ENCODE measurements at regions not wholly inside any gene's neighbourhood (a gene's known extent, or its start where the extent isn't known, plus 50 kb on each side); places are given as distances from the start of the nearest gene placed in this dataset.
"Not testable (repeated sequence)": the region's sequence is repeated elsewhere in the genome, so short reads cannot be mapped to it uniquely, and the experiment has no call there.

DNA sequence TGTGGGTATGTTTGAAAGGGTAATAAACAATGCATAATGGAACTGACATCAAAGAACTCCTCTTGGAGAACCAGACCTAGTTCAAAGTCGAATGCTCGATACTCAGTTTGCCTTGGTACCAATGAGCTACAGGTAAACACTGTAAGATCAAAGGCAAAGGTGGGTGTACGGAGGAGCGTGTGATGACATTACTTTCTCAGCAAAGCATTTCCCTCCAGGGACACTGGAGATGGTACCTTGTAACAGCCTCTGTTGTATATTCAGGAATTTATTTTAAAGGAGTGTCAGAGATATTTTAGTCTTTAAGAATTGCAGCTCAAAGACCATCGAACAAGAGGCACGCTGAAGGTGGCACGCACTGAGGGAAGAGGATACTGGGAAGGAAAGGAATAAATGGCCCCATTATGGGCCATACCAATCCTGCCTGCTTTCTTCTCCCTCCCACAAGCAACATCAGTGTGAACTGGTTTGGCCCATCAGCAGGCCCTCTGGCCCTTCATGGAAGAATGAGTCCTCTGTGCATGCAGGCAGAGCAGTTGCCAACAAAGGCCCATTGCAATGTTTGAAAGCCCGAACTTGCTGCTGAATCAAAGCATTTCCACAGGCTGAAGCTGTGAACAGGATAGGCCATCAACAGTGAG, 410.2 kb downstream of the ACTL7B start:
- no peak overlapping the region for H3K27ac Mint-ChIP-seq
- H3K9me3 Mint-ChIP-seq: peaks cover 5% of the 10 kb centered on the region
- H3K27me3 Mint-ChIP-seq: peaks cover 4% of the 10 kb centered on the region
- no peaks in the 10 kb centered on the region for H3K36me3 Mint-ChIP-seq (ENCODE audit: low read depth)
- no peak overlapping the region for H3K4me3 Mint-ChIP-seq
- ATAC-seq (replicated peaks): no peak
- H3K4me1 Mint-ChIP-seq: no peaks in the 10 kb centered on the region

DNA sequence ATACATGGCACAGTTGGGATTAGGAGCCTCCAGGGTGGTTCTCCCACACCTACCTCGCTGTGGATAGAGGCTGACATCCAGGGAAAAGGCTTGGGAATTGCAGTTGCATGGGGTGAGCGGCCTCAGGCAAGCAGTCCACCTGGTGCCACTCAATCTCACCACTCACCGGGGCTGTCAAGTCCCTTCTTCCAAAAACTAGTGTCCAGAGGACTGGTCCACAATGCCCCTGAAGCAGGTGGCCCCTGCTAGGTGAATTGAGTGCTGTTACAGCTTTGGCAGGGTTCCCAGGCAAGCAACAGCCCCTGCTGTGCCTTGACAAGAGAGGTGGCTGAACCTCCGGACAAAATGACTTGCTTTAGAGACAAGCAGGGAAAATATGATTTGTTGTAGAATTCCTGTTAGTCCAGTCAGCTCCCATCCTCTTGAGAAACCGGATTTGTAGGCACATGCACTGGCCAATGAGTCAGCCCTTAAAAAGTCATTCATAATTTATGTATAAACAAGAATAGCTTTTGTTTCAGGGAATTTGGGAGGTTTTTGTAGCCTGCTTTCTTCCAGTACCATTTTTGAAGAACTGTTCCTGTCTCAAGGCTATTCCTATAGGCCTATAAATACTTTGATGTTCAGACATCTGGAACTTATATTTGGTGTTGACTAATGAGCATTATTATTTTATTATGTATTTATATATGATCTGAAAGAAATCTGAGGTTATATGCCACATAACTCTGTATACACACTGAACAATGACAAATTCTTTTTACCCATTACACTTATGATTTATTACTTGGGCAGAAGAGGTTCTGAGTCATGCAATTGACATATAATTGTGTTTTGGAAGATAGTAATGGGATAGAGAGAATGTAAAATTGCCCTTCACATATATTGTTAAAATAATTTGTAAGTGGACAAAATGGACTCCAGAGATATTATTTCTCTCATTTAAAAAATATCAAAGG, 411.1 kb downstream of the ACTL7B start:
- no peak for ATAC-seq (replicated peaks)
- Mint-ChIP-seq H3K9me3 (peaks cover 5% of the 10 kb centered on the region), H3K27ac (no peak overlapping the region)

DNA sequence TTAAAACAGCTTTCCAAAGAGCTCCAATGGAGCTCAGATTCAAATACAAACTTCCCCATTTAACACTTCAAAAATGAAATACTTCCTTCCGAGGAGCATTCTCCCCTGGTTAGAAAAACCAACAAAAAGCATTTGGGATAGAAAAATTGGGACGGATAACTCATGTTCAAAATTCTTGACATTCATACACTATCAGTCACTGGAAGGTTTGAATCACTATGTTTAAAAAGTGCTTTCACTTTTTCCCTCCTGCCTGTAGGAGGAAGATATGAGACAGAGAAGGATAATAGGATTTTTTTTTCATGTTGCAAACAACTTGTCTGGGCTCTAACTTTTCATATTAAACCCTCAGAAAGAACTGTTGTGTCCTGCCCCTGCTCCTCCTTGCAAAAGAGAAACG, 412.0 kb downstream of the ACTL7B start:
- Mint-ChIP-seq H3K4me3 (no peak overlapping the region), H3K27ac (no peak overlapping the region), H3K27me3 (peaks cover 4% of the 10 kb centered on the region), H3K9me3 (peaks cover 5% of the 10 kb centered on the region), H3K36me3 (ENCODE audit: low read depth) (no peaks in the 10 kb centered on the region), H3K4me1 (no peaks in the 10 kb centered on the region)
- no peak for ATAC-seq (replicated peaks)

More for the DNA sequence above, 411.1 kb downstream of the ACTL7B start:
- peaks cover 4% of the 10 kb centered on the region for H3K27me3 Mint-ChIP-seq
- no peak overlapping the region for H3K4me3 Mint-ChIP-seq
- no peaks in the 10 kb centered on the region for H3K4me1 Mint-ChIP-seq
- no peaks in the 10 kb centered on the region for H3K36me3 Mint-ChIP-seq (ENCODE audit: low read depth)

DNA sequence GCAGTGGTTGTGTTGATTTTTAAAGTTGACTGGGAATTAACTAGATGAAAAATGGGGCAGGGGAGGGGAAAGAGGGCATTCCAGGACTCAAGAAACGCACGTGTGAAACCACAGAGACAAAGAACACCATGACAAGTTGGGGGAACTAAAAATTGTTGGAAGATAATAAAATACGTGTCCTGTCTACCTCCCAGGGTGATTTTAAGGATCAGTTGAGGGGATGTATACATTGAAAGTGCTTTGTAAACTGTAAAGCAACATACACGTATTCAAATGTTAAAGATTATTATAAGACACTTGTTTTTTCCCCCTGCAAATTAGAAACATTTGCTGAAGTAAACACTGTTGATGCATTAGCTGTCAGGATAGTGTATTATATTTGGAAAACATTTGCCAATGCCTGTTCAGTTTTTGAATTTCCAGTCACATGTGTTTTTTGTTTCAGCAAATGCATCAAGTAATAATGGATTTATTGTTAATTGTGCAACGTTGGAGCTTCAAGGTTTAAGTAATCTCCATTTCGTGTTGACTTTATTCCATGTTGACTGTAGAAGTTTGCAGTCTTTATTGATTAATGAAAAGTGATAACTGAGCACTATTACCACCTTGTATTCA, 412.7 kb downstream of the ACTL7B start:
- ATAC-seq (replicated peaks): no peak
- Mint-ChIP-seq H3K4me1 (no peaks in the 10 kb centered on the region), H3K4me3 (no peak overlapping the region), H3K27me3 (peaks cover 4% of the 10 kb centered on the region), H3K9me3 (peaks cover 5% of the 10 kb centered on the region), H3K27ac (no peak overlapping the region), H3K36me3 (ENCODE audit: low read depth) (no peaks in the 10 kb centered on the region)

DNA sequence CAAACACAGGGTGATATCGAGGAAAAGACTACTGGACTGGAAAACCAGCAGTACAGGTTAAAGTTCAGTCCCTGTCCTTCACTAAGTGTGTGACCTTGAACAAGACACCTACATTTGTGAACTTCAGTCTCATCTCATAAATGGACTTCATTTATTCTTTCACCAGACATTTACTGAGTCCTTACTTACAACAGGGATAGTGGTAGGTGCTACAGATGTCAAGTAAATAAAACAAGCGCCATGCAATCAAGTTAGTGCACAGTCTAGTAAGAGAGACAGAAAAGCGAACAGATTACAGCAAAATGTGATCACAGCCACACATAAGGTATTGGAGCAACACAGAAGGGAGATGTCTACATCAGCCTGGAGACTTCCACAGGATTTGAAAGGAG, 413.2 kb downstream of the ACTL7B start:
- Mint-ChIP-seq H3K4me3 (no peak overlapping the region), H3K27ac (no peak overlapping the region), H3K9me3 (peaks cover 5% of the 10 kb centered on the region), H3K4me1 (no peaks in the 10 kb centered on the region), H3K27me3 (peaks cover 4% of the 10 kb centered on the region), H3K36me3 (ENCODE audit: low read depth) (no peaks in the 10 kb centered on the region)
- ATAC-seq (replicated peaks): no peak

DNA sequence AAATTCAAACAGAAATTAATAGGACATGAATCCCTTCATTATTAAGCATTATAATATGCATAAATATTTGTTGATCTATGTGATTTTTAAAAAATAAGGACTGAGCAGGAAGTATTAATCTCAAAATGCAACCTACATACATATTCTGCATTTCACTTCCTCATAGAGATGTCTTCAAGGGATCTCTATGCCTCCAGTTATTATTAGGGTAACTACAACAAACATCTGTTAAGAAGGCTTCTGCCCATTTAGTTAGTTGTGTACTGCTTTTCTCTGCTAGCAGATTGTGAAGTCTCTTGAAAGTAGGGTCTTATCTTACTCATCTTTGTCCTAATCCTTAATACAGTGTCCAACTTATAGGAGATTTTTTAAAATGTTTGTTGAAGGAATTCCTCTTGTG, 414.1 kb downstream of the ACTL7B start:
- no peaks in the 10 kb centered on the region for H3K4me1 Mint-ChIP-seq
- H3K36me3 Mint-ChIP-seq (ENCODE audit: low read depth): no peaks in the 10 kb centered on the region
- ATAC-seq (replicated peaks): no peak
- no peak overlapping the region for H3K27ac Mint-ChIP-seq
- H3K9me3 Mint-ChIP-seq: peaks cover 5% of the 10 kb centered on the region
- no peak overlapping the region for H3K4me3 Mint-ChIP-seq
- H3K27me3 Mint-ChIP-seq: peaks cover 4% of the 10 kb centered on the region

DNA sequence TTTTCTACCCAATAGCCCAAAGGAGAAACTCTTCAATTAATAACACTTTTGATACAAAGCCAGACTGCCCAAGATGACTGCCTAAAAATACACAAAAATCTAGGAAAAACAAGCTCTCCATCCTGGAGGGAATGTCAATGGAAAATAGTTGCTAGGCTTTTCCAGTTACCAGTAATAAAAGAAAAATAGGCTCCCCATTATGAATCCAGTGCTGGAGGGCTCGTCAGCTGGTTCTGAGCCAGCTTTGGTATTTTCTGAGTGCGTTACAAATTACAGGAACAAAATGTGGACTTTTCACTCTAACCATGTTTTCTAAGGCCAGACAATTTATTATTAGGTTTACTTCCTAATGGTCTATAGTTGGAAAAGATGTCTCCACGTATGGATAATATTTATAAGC, 414.5 kb downstream of the ACTL7B start:
- Mint-ChIP-seq H3K36me3 (ENCODE audit: low read depth) (no peaks in the 10 kb centered on the region), H3K27ac (no peak overlapping the region), H3K27me3 (peaks cover 4% of the 10 kb centered on the region), H3K9me3 (peaks cover 5% of the 10 kb centered on the region), H3K4me1 (no peaks in the 10 kb centered on the region), H3K4me3 (no peak overlapping the region)
- no peak for ATAC-seq (replicated peaks)

DNA sequence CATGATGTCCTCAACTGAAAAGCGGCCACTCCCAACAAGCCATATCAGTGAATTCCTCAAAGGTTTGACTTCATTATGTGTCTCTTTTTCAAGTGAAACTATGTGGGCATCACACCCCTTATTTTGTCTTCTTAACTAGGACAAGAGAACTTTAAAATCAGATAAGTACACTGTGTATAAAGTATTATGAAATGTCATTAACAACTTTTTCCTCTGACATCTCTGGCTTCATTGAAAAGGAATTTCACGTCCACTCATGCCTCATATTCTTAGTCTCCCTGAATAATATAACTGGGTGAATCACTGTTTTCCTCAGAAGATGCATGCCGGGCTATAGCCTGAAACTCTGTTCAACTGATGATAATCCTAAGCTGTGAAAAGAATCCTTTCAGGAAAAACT, 415.8 kb downstream of the ACTL7B start:
- H3K27ac Mint-ChIP-seq: no peak overlapping the region
- no peaks in the 10 kb centered on the region for H3K36me3 Mint-ChIP-seq (ENCODE audit: low read depth)
- peaks cover 4% of the 10 kb centered on the region for H3K27me3 Mint-ChIP-seq
- no peak for ATAC-seq (replicated peaks)
- no peak overlapping the region for H3K4me3 Mint-ChIP-seq
- H3K9me3 Mint-ChIP-seq: peaks cover 5% of the 10 kb centered on the region
- H3K4me1 Mint-ChIP-seq: no peaks in the 10 kb centered on the region

DNA sequence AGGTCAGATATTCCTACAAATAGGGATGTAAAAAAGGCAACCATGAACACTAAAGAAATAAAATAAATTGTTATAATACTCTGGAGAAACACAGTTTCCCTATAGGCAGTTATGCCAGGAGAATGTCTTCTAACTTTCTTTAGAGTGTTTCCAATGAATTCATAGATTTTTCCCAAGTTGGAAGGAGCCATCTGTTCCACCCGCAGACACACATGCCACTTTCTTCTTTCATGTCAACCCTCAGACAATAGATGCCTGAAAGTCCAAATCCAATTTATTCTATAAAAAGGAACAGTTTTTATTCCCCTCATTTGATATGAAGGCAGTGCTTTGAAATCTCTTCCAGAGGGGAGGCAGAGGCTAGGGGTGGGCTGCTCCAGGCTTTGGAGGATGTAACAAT, 418.1 kb downstream of the ACTL7B start:
- H3K27me3 Mint-ChIP-seq: peaks cover 1% of the 10 kb centered on the region
- no peak overlapping the region for H3K4me3 Mint-ChIP-seq
- H3K36me3 Mint-ChIP-seq (ENCODE audit: low read depth): no peaks in the 10 kb centered on the region
- no peaks in the 10 kb centered on the region for H3K4me1 Mint-ChIP-seq
- H3K27ac Mint-ChIP-seq: no peak overlapping the region
- peaks cover 2% of the 10 kb centered on the region for H3K9me3 Mint-ChIP-seq
- ATAC-seq (replicated peaks): no peak

DNA sequence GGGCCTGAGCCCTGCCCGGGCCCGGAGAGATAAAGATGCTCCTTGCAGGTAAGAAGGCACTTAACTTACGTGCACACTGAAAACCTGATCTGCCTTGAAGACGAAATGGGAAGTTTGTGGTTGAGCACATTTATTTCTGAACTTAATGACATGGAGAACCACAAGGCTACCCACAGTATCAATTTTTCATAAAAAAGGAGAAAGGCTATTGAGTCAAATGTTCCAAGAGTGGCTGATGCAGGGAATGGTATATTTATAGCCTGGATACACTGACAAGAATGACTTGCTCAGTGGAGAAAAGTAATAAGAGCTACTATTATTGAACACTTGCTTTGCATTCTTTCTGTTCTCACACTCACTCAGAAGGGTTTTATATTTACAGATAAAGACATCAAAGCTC, 419.3 kb downstream of the ACTL7B start:
- H3K36me3 Mint-ChIP-seq (ENCODE audit: low read depth): no peaks in the 10 kb centered on the region
- H3K27me3 Mint-ChIP-seq: no peaks in the 10 kb centered on the region
- no peak overlapping the region for H3K27ac Mint-ChIP-seq
- no peaks in the 10 kb centered on the region for H3K4me1 Mint-ChIP-seq
- no peak overlapping the region for H3K4me3 Mint-ChIP-seq
- H3K9me3 Mint-ChIP-seq: no peaks in the 10 kb centered on the region
- ATAC-seq (replicated peaks): no peak

DNA sequence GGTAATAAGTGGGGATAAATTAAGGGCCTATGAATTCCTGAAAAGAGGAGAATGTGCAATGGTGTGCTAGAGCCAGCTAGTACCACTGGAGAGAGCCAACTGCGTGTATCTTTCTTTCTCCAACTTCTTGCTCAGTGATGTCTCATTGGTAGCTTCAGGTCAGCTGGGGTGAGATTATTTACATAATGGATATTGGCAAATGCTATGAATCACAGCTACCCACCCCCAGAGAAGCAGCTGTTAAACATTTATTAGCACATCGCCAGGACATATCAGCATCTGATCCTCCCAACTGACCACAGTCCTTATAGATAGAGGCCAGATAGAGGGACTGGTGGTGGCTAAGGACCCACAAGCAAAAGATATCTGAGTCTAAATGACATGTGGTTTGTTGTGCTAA, 421.3 kb downstream of the ACTL7B start:
- H3K27ac Mint-ChIP-seq: no peak overlapping the region
- H3K27me3 Mint-ChIP-seq: no peaks in the 10 kb centered on the region
- no peaks in the 10 kb centered on the region for H3K36me3 Mint-ChIP-seq (ENCODE audit: low read depth)
- no peak for ATAC-seq (replicated peaks)
- H3K4me3 Mint-ChIP-seq: no peak overlapping the region
- no peaks in the 10 kb centered on the region for H3K4me1 Mint-ChIP-seq
- H3K9me3 Mint-ChIP-seq: peaks cover 5% of the 10 kb centered on the region

DNA sequence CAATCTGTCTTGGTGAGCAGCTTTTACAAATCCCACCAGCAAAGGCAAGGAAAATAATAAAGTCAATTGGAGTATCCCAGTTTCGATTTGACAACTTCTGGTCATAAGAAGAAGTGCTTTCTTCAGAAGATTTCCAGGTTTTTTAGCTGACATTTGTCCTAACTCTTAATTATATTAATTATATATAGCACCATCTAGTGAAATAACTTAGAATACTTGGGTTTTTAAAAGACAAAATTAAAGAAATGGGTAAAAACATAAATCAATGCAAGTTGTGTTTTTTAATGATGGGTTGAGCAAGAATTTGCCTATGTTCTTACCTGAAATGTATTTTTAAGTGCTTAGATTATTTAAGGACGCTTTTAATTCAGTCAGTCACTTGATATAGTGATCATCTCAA, 421.8 kb downstream of the ACTL7B start:
- H3K27me3 Mint-ChIP-seq: no peaks in the 10 kb centered on the region
- H3K27ac Mint-ChIP-seq: no peak overlapping the region
- no peaks in the 10 kb centered on the region for H3K4me1 Mint-ChIP-seq
- H3K36me3 Mint-ChIP-seq (ENCODE audit: low read depth): no peaks in the 10 kb centered on the region
- ATAC-seq (replicated peaks): no peak
- peaks cover 5% of the 10 kb centered on the region for H3K9me3 Mint-ChIP-seq
- H3K4me3 Mint-ChIP-seq: no peak overlapping the region

DNA sequence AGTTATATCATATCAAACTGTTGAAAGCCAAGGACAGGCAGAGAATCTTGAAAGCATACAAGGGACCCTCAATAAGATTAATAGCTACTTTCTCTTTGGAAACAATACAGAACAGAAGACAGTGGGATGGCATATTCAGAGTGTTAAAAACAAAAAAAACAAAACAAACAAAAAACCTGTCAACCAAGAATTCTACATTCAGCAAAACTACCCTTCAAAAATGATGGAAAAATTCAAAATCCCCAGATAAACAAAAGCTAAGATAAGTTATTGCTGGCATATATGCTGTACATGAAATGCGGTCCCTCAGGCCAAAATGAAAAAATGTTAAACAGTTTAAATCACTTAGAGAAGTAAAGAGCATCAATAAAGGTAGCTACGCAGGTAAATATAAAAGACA, 425.1 kb downstream of the ACTL7B start:
- Mint-ChIP-seq H3K27me3 (no peaks in the 10 kb centered on the region), H3K9me3 (peaks cover 5% of the 10 kb centered on the region), H3K4me3 (no peak overlapping the region), H3K36me3 (ENCODE audit: low read depth) (no peaks in the 10 kb centered on the region), H3K27ac (no peak overlapping the region), H3K4me1 (no peaks in the 10 kb centered on the region)
- no peak for ATAC-seq (replicated peaks)

DNA sequence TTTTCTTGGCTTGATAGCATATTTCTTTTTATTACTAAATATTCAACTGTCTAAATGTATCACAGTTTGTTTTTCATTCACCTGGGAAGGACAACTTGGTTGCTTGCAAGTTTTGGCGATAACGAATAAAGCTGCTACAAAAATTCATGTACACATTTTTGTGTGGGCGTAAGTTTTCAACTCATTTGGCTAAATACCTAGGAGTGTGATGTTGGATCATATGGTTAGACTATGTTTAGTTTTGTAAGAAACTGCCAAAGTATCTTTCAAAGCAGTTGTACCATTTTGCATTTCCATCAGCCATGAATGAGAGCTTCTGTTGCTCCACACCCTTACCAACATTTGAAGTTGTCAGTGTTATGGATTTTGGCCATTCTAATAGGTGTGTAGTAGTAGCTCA, 428.0 kb downstream of the ACTL7B start:
- Mint-ChIP-seq H3K4me1 (no peaks in the 10 kb centered on the region), H3K27ac (no peak overlapping the region), H3K4me3 (no peak overlapping the region), H3K27me3 (no peaks in the 10 kb centered on the region), H3K9me3 (peaks cover 5% of the 10 kb centered on the region), H3K36me3 (ENCODE audit: low read depth) (no peaks in the 10 kb centered on the region)
- ATAC-seq (replicated peaks): no peak

DNA sequence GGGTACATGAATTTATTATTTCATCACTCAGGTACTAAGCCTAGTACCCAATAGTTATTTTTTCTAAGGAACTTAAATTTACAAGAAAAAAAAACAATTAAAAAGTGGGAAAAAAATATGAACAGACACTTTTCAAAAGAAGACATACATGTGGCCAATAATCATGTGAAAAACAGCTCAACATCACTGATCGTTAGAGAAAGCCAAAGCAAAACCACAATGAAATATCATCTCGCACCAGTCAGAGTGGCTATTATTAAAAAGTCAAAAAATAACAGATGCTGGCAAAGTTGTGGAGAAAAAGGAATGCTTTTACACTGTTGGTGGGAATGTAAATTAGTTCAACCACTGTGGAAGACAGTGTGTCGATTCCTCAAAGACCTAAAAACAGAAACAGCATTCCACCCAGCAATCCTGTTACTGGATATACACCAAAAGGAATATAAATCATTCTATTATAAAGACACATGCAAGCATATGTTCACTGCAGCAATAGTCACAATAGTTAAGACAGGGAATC, 429.3 kb downstream of the ACTL7B start:
- H3K36me3 Mint-ChIP-seq (ENCODE audit: low read depth); H3K27ac Mint-ChIP-seq; H3K4me1 Mint-ChIP-seq; H3K27me3 Mint-ChIP-seq; ATAC-seq (replicated peaks); H3K9me3 Mint-ChIP-seq; H3K4me3 Mint-ChIP-seq: not testable (repeated sequence)
